HG03139 (cell line): ENCODE measurements at regions not wholly inside any gene's neighbourhood (a gene's known extent, or its start where the extent isn't known, plus 50 kb on each side); places are given as distances from the start of the nearest gene placed in this dataset.
"Not testable (repeated sequence)": the region's sequence is repeated elsewhere in the genome, so short reads cannot be mapped to it uniquely, and the experiment has no call there.

ENCODE experiments used
- ATAC-seq: cut with Tn5 transposase; IDR thresholded peaks from one replicate; pipeline ENCODE4 v1.9.1; 2021; ENCODE audit not compliant: unreplicated experiment

GRCh38 chr13:21909331-21909730, 238.5 kb downstream of the FGF9 start:
- ATAC-seq, result no peak

GRCh38 chr13:21910546-21910945, 239.7 kb downstream of the FGF9 start:
- no peak for ATAC-seq

- no peak for ATAC-seq
These were observed 240.9 kb downstream of the FGF9 start for GRCh38 chr13:21911646-21912298.

- ATAC-seq, result no peak
These were observed 242.1 kb downstream of the FGF9 start for GRCh38 chr13:21913010-21913409.

- ATAC-seq, result no peak
These were observed 246.5 kb downstream of the FGF9 start for GRCh38 chr13:21917086-21918015.

GRCh38 chr13:21920802-21921201, 249.9 kb downstream of the FGF9 start:
- not testable (repeated sequence) for ATAC-seq

- no peak for ATAC-seq
These were observed 254.1 kb downstream of the FGF9 start for GRCh38 chr13:21924958-21925357.

- ATAC-seq, result no peak
These were observed 254.8 kb downstream of the FGF9 start for GRCh38 chr13:21925720-21926119.

GRCh38 chr13:21929400-21929799, 258.5 kb downstream of the FGF9 start:
- no peak for ATAC-seq

- no peak for ATAC-seq
These were observed 259.7 kb downstream of the FGF9 start for GRCh38 chr13:21930536-21930935.

GRCh38 chr13:21932578-21932977, 261.7 kb downstream of the FGF9 start:
- no peak for ATAC-seq

GRCh38 chr13:21932996-21933395, 262.1 kb downstream of the FGF9 start:
- ATAC-seq, result no peak

- ATAC-seq, result no peak
These were observed 263.4 kb downstream of the FGF9 start for GRCh38 chr13:21934284-21934683.

- ATAC-seq, result no peak
These were observed 265.8 kb downstream of the FGF9 start for GRCh38 chr13:21936674-21937073.

GRCh38 chr13:21938168-21938567, 267.3 kb downstream of the FGF9 start:
- ATAC-seq, result no peak

- no peak for ATAC-seq
These were observed 267.8 kb downstream of the FGF9 start for GRCh38 chr13:21938636-21939035.

- no peak for ATAC-seq
These were observed 271.2 kb downstream of the FGF9 start for GRCh38 chr13:21942061-21942460.

- no peak for ATAC-seq
These were observed 273.7 kb downstream of the FGF9 start for GRCh38 chr13:21944610-21945009.

- ATAC-seq, result no peak
These were observed 274.3 kb downstream of the FGF9 start for GRCh38 chr13:21945195-21945594.

GRCh38 chr13:21946964-21947363, 276.1 kb downstream of the FGF9 start:
- no peak for ATAC-seq

- ATAC-seq, result no peak
These were observed 278.0 kb downstream of the FGF9 start for GRCh38 chr13:21948769-21949474.
